Neuronal stem cell (in vitro differentiated cells): ENCODE measurements at regions not wholly inside any gene's neighbourhood (a gene's known extent, or its start where the extent isn't known, plus 50 kb on each side); places are given as distances from the start of the nearest gene placed in this dataset.

Experiments used
- DNase-seq: peaks from one replicate; pipeline ENCODE4 v3.0.0-alpha.2; 2013; ENCODE audit warnings: low spot score
- H2AFZ ChIP-seq: one replicate; pipeline ENCODE4 v1.6.1; 2013; ENCODE audit warnings: mild to moderate bottlenecking, low read length, inconsistent platforms
- H2AK5ac ChIP-seq: 2 replicates; pipeline ENCODE4 v1.6.1; 2013; ENCODE audit warnings: low read depth, mild to moderate bottlenecking, inconsistent platforms, low read length, moderate library complexity, mixed read lengths
- H2BK120ac ChIP-seq: 2 replicates; pipeline ENCODE4 v1.6.1; 2013; ENCODE audit warnings: low read depth, mild to moderate bottlenecking, inconsistent platforms, low read length, moderate library complexity, mixed read lengths
- H2BK12ac ChIP-seq: one replicate; pipeline ENCODE4 v1.6.1; 2013; ENCODE audit warnings: low read length, inconsistent platforms
- H2BK15ac ChIP-seq: 2 replicates; pipeline ENCODE4 v1.6.1; 2013; ENCODE audit warnings: mild to moderate bottlenecking, low read length, inconsistent platforms, mixed read lengths
- H2BK5ac ChIP-seq: one replicate; pipeline ENCODE4 v1.6.1; 2013; ENCODE audit warnings: inconsistent platforms, mild to moderate bottlenecking, low read length, moderate library complexity
- H3K14ac ChIP-seq: one replicate; pipeline ENCODE4 v1.6.1; 2013; ENCODE audit warnings: low read length, inconsistent platforms
- H3K18ac ChIP-seq: 2 replicates; pipeline ENCODE4 v1.6.1; 2013; ENCODE audit warnings: low read length, inconsistent platforms
- H3K23ac ChIP-seq: 2 replicates; pipeline ENCODE4 v1.6.1; 2013; ENCODE audit warnings: low read depth, mild to moderate bottlenecking, mixed read lengths, low read length, inconsistent platforms; ENCODE audit not compliant: poor library complexity
- H3K27ac ChIP-seq: replicated peaks from 3 replicates; pipeline ENCODE4 v1.5.1; 2013; ENCODE audit warnings: low read length, inconsistent platforms
- H3K27me3 ChIP-seq, 3 experiments: 2 replicates each; pipeline ENCODE4 v1.6.1; 2013; ENCODE audit warnings: low read length in 3 of 3, mild to moderate bottlenecking in 2 of 3, inconsistent platforms in 1 of 3, low read depth in 1 of 3, mixed read lengths in 1 of 3, moderate library complexity in 1 of 3; ENCODE audit not compliant: control insufficient read depth in 3 of 3, insufficient read depth in 3 of 3
- H3K36me3 ChIP-seq, 2 donors: replicated peaks in 1 of 2; 2 replicates each; pipeline ENCODE4 v1.6.1; 2013; ENCODE audit warnings: low read length in 2 of 2; ENCODE audit not compliant: control insufficient read depth in 2 of 2, insufficient read depth in 2 of 2
- H3K4ac ChIP-seq: 2 replicates; pipeline ENCODE4 v1.6.1; 2013; ENCODE audit warnings: inconsistent platforms, mild to moderate bottlenecking, low read length, moderate library complexity
- H3K4me1 ChIP-seq, 2 donors: 1 replicate in 1 of 2; 2 replicates in 1 of 2; pipeline ENCODE4 v1.6.1; 2013; ENCODE audit warnings: low read length in 2 of 2, low read depth in 1 of 2; ENCODE audit not compliant: control insufficient read depth in 2 of 2, insufficient read depth in 1 of 2
- H3K4me2 ChIP-seq: one replicate; pipeline ENCODE4 v1.6.1; 2013; ENCODE audit warnings: mild to moderate bottlenecking, low read length, inconsistent platforms; ENCODE audit not compliant: insufficient read depth, poor library complexity, severe bottlenecking
- H3K4me3 ChIP-seq, 2 donors: 2 replicates each; pipeline ENCODE4 v1.5.1; 2013; ENCODE audit warnings: low read length in 2 of 2, mild to moderate bottlenecking in 2 of 2, inconsistent platforms in 1 of 2, moderate library complexity in 1 of 2
- H3K79me1 ChIP-seq: one replicate; pipeline ENCODE4 v1.6.1; 2013; ENCODE audit warnings: low read depth, mild to moderate bottlenecking, inconsistent platforms, low read length, moderate library complexity
- H3K9ac ChIP-seq: one replicate; pipeline ENCODE4 v1.6.1; 2013; ENCODE audit warnings: mild to moderate bottlenecking, low read depth, low read length, inconsistent platforms; ENCODE audit not compliant: poor library complexity
- H3K9me3 ChIP-seq, 2 donors: replicated peaks in 1 of 2; 2 replicates each; pipeline versions ENCODE3 to v1.6.1; 2013; ENCODE audit warnings: low read length in 2 of 2, mild to moderate bottlenecking in 2 of 2, inconsistent platforms in 1 of 2, low read depth in 1 of 2, mixed read lengths in 1 of 2, moderate library complexity in 1 of 2; ENCODE audit not compliant: control insufficient read depth in 2 of 2, insufficient read depth in 1 of 2
- H4K8ac ChIP-seq: one replicate; pipeline ENCODE4 v1.6.1; 2013; ENCODE audit warnings: low read depth, mild to moderate bottlenecking, inconsistent platforms, low read length, moderate library complexity
- H4K91ac ChIP-seq: one replicate; pipeline ENCODE4 v1.6.1; 2013; ENCODE audit warnings: low read length, low read depth, mild to moderate bottlenecking, inconsistent platforms; ENCODE audit not compliant: poor library complexity
- WGBS, 2 donors: extraction: QIAGEN DNeasy Blood & Tissue Kit; methylation state at CpG; one replicate each; pipeline ENCODE4 v1.1.7; 2013; ENCODE audit warnings: missing lambda C conversion rate in 2 of 2, mixed read lengths in 1 of 2; ENCODE audit not compliant: insufficient read length in 2 of 2, insufficient replicate concordance in 1 of 2; ENCODE audit errors: extremely low coverage in 2 of 2; 5-methylcytosine and 5-hydroxymethylcytosine counted together

GRCh38 chr13:65629926-65630325 lies 1600.2 kb downstream of the PCDH9 start:
- Histone ChIP-seq H3K4me3 (no peak overlapping the region), H4K91ac (no peak overlapping the region), H3K4me1 (no peaks in the 10 kb centered on the region), H2BK15ac (no peak overlapping the region), H3K23ac (no peak overlapping the region), H2BK120ac (no peak overlapping the region), H2AK5ac (no peak overlapping the region), H3K9ac (no peak overlapping the region), H3K27me3 (no peaks in the 10 kb centered on the region), H3K4me2 (no peak overlapping the region), H2AFZ (no peak overlapping the region), H3K18ac (no peak overlapping the region), H3K4ac (no peak overlapping the region), H3K79me1 (no peaks in the 10 kb centered on the region), H3K27ac (no peak overlapping the region), H3K36me3 (no peaks in the 10 kb centered on the region), H2BK5ac (no peak overlapping the region), H3K14ac (no peak overlapping the region), H3K9me3 (no peaks in the 10 kb centered on the region), H2BK12ac (no peak overlapping the region), H4K8ac (no peak overlapping the region)
- WGBS, 2 donors, result no CpG with 5 or more reads among the region's 2 CpGs
- no peak for DNase-seq

GRCh38 chr13:65623148-65623547 lies 1607.0 kb downstream of the PCDH9 start:
- Histone ChIP-seq H3K18ac (no peak overlapping the region), H3K23ac (no peak overlapping the region), H3K9me3 (no peaks in the 10 kb centered on the region), H3K4ac (no peak overlapping the region), H2BK5ac (no peak overlapping the region), H2AK5ac (no peak overlapping the region), H2BK12ac (no peak overlapping the region), H2AFZ (no peak overlapping the region), H4K8ac (no peak overlapping the region), H2BK120ac (no peak overlapping the region), H3K27ac (no peak overlapping the region), H3K36me3 (no peaks in the 10 kb centered on the region), H3K79me1 (no peaks in the 10 kb centered on the region), H4K91ac (no peak overlapping the region), H3K27me3 (no peaks in the 10 kb centered on the region), H3K4me2 (no peak overlapping the region), H3K4me3 (no peak overlapping the region), H3K14ac (no peak overlapping the region), H3K9ac (no peak overlapping the region), H2BK15ac (no peak overlapping the region), H3K4me1 (no peaks in the 10 kb centered on the region)
- no CpG with 5 or more reads among the region's 3 CpGs for WGBS, 2 donors
- no peak for DNase-seq

- H2BK5ac ChIP-seq, result no peak overlapping the region
- DNase-seq, result no peak
- H3K27ac ChIP-seq, result no peak overlapping the region
- no CpG with 5 or more reads among the region's 3 CpGs for WGBS, 2 donors
- H3K9me3 ChIP-seq, result no peaks in the 10 kb centered on the region
- H2AK5ac ChIP-seq, result no peak overlapping the region
- no peak overlapping the region for H2AFZ ChIP-seq
- no peak overlapping the region for H4K8ac ChIP-seq
- no peak overlapping the region for H3K18ac ChIP-seq
- no peak overlapping the region for H3K4ac ChIP-seq
- H2BK12ac ChIP-seq, result no peak overlapping the region
- no peaks in the 10 kb centered on the region for H3K27me3 ChIP-seq
- no peaks in the 10 kb centered on the region for H3K36me3 ChIP-seq
- no peaks in the 10 kb centered on the region for H3K4me1 ChIP-seq
- H3K14ac ChIP-seq, result no peak overlapping the region
- H3K4me2 ChIP-seq, result no peak overlapping the region
- no peak overlapping the region for H4K91ac ChIP-seq
- no peak overlapping the region for H2BK15ac ChIP-seq
- no peaks in the 10 kb centered on the region for H3K79me1 ChIP-seq
- no peak overlapping the region for H2BK120ac ChIP-seq
- H3K4me3 ChIP-seq, result no peak overlapping the region
- H3K23ac ChIP-seq, result no peak overlapping the region
- H3K9ac ChIP-seq, result no peak overlapping the region
Observed at GRCh38 chr13:65615506-65615905, 1614.6 kb downstream of the PCDH9 start.

- H2BK120ac ChIP-seq, result no peak overlapping the region
- H2AFZ ChIP-seq, result no peak overlapping the region
- H3K9ac ChIP-seq, result no peak overlapping the region
- no peak overlapping the region for H2AK5ac ChIP-seq
- WGBS, 2 donors, result no CpG with 5 or more reads among the region's 2 CpGs
- no peak overlapping the region for H4K91ac ChIP-seq
- no peaks in the 10 kb centered on the region for H3K9me3 ChIP-seq
- no peak overlapping the region for H3K18ac ChIP-seq
- peaks cover 0 to 2% of the 10 kb centered on the region in 2 donors for H3K4me1 ChIP-seq
- no peaks in the 10 kb centered on the region for H3K36me3 ChIP-seq
- no peak overlapping the region for H4K8ac ChIP-seq
- no peak overlapping the region for H3K23ac ChIP-seq
- no peak for DNase-seq
- H3K4me3 ChIP-seq, result no peak overlapping the region
- H2BK5ac ChIP-seq, result no peak overlapping the region
- no peak overlapping the region for H2BK12ac ChIP-seq
- no peak overlapping the region for H3K4ac ChIP-seq
- no peaks in the 10 kb centered on the region for H3K27me3 ChIP-seq
- no peak overlapping the region for H3K14ac ChIP-seq
- H3K79me1 ChIP-seq, result no peaks in the 10 kb centered on the region
- no peak overlapping the region for H2BK15ac ChIP-seq
- H3K27ac ChIP-seq, result no peak overlapping the region
- H3K4me2 ChIP-seq, result no peak overlapping the region
Observed at GRCh38 chr13:65613004-65613403, 1617.1 kb downstream of the PCDH9 start.
